GM03348 (cell line): ENCODE measurements at regions not wholly inside any gene's neighbourhood (a gene's known extent, or its start where the extent isn't known, plus 50 kb on each side); places are given as distances from the start of the nearest gene placed in this dataset.
A peak's percentile ranks its signal among the peaks of the same experiment; 100 is the strongest.
"Not testable (repeated sequence)": the region's sequence is repeated elsewhere in the genome, so short reads cannot be mapped to it uniquely, and the experiment has no call there.

Experiments
- DNase-seq: peaks from one replicate; pipeline ENCODE4 v3.0.0; 2012; ENCODE audit warnings: low spot score

- DNase-seq: no peak
Observed at GRCh38 chr14:46147452-46147851, 504.1 kb downstream of the RPL10L start.

GRCh38 chr14:46147024-46147423 lies 504.6 kb downstream of the RPL10L start:
- DNase-seq: no peak

- no peak for DNase-seq
Observed at GRCh38 chr14:46140445-46140844, 511.1 kb downstream of the RPL10L start.

GRCh38 chr14:46139649-46140048 lies 511.9 kb downstream of the RPL10L start:
- DNase-seq: no peak

GRCh38 chr14:46137786-46138185 lies 513.8 kb downstream of the RPL10L start:
- no peak for DNase-seq

- DNase-seq: no peak
Observed at GRCh38 chr14:46136456-46136855, 515.1 kb downstream of the RPL10L start.

- DNase-seq: no peak
Observed at GRCh38 chr14:46108228-46108627, 543.4 kb downstream of the RPL10L start.

GRCh38 chr14:46100901-46101300 lies 550.7 kb downstream of the RPL10L start:
- DNase-seq: not testable (repeated sequence)

- no peak for DNase-seq
Observed at GRCh38 chr14:46091819-46092218, 559.8 kb downstream of the RPL10L start.

- no peak for DNase-seq
Observed at GRCh38 chr14:46087604-46088003, 564.0 kb downstream of the RPL10L start.

GRCh38 chr14:46074061-46074460 lies 577.5 kb downstream of the RPL10L start:
- DNase-seq: no peak

GRCh38 chr14:46063872-46064271 lies 587.7 kb downstream of the RPL10L start:
- DNase-seq: no peak

GRCh38 chr14:46058964-46059563 lies 592.5 kb downstream of the RPL10L start:
- no peak for DNase-seq

- no peak for DNase-seq
Observed at GRCh38 chr14:46057799-46058198, 593.8 kb downstream of the RPL10L start.

GRCh38 chr14:46054526-46054925 lies 597.1 kb downstream of the RPL10L start:
- peak; percentile 32 for DNase-seq

GRCh38 chr14:46053221-46053620 lies 598.4 kb downstream of the RPL10L start:
- DNase-seq: no peak

GRCh38 chr14:46051796-46052195 lies 599.8 kb downstream of the RPL10L start:
- DNase-seq: no peak

- peak; percentile 18 for DNase-seq
Observed at GRCh38 chr14:46048127-46048526, 603.5 kb downstream of the RPL10L start.

GRCh38 chr14:46036099-46036498 lies 615.5 kb downstream of the RPL10L start:
- DNase-seq: no peak

- DNase-seq: no peak
Observed at GRCh38 chr14:46034305-46034704, 617.3 kb downstream of the RPL10L start.

- no peak for DNase-seq
Observed at GRCh38 chr14:46018846-46019420, 632.6 kb downstream of the RPL10L start.

- no peak for DNase-seq
Observed at GRCh38 chr14:46008348-46008747, 643.2 kb downstream of the RPL10L start.

GRCh38 chr14:45998554-45998953 lies 653.0 kb downstream of the RPL10L start:
- DNase-seq: no peak

GRCh38 chr14:45990252-45990651 lies 661.3 kb downstream of the RPL10L start:
- DNase-seq: no peak
